IPS-20b (cell line): ENCODE measurements at regions not wholly inside any gene's neighbourhood (a gene's known extent, or its start where the extent isn't known, plus 50 kb on each side); places are given as distances from the start of the nearest gene placed in this dataset.

Source experiments
- H3K27ac ChIP-seq: one replicate; pipeline ENCODE4 v1.5.1; 2013; ENCODE audit warnings: low read length
- H3K27me3 ChIP-seq: 2 replicates; pipeline ENCODE4 v1.6.1; 2013; ENCODE audit warnings: mild to moderate bottlenecking, low read length, inconsistent platforms; ENCODE audit not compliant: insufficient read depth
- H3K36me3 ChIP-seq: 2 replicates; pipeline ENCODE4 v1.6.1; 2013; ENCODE audit warnings: low read depth, mild to moderate bottlenecking, inconsistent platforms, low read length, moderate library complexity; ENCODE audit not compliant: insufficient read depth
- H3K4me1 ChIP-seq: 2 replicates; pipeline ENCODE4 v1.6.1; 2013; ENCODE audit warnings: mild to moderate bottlenecking, control low read depth, inconsistent platforms, low read length, moderate library complexity; ENCODE audit not compliant: insufficient read depth
- H3K4me3 ChIP-seq: 2 replicates; pipeline ENCODE4 v1.5.1; 2013; ENCODE audit warnings: mild to moderate bottlenecking, low read length, inconsistent platforms
- H3K9ac ChIP-seq: 2 replicates; pipeline ENCODE4 v1.6.1; 2013; ENCODE audit warnings: low read depth, mild to moderate bottlenecking, inconsistent platforms, low read length, moderate library complexity
- H3K9me3 ChIP-seq: 2 replicates; pipeline ENCODE4 v1.6.1; 2013; ENCODE audit warnings: mild to moderate bottlenecking, low read depth, low read length, inconsistent platforms; ENCODE audit not compliant: insufficient read depth

- no peaks in the 10 kb centered on the region for H3K27me3 ChIP-seq
- no peak overlapping the region for H3K27ac ChIP-seq
- H3K36me3 ChIP-seq: no peaks in the 10 kb centered on the region
- H3K9me3 ChIP-seq: no peaks in the 10 kb centered on the region
- no peak overlapping the region for H3K9ac ChIP-seq
- no peaks in the 10 kb centered on the region for H3K4me1 ChIP-seq
- H3K4me3 ChIP-seq: no peak overlapping the region
These were observed 283.3 kb downstream of the RPL10L start for GRCh38 chr14:46368275-46368674.

- Histone ChIP-seq H3K9me3 (no peaks in the 10 kb centered on the region), H3K27me3 (no peaks in the 10 kb centered on the region), H3K4me3 (no peak overlapping the region), H3K4me1 (no peaks in the 10 kb centered on the region), H3K9ac (no peak overlapping the region), H3K36me3 (no peaks in the 10 kb centered on the region), H3K27ac (no peak overlapping the region)
These were observed 298.7 kb downstream of the RPL10L start for GRCh38 chr14:46352844-46353243.

DNA sequence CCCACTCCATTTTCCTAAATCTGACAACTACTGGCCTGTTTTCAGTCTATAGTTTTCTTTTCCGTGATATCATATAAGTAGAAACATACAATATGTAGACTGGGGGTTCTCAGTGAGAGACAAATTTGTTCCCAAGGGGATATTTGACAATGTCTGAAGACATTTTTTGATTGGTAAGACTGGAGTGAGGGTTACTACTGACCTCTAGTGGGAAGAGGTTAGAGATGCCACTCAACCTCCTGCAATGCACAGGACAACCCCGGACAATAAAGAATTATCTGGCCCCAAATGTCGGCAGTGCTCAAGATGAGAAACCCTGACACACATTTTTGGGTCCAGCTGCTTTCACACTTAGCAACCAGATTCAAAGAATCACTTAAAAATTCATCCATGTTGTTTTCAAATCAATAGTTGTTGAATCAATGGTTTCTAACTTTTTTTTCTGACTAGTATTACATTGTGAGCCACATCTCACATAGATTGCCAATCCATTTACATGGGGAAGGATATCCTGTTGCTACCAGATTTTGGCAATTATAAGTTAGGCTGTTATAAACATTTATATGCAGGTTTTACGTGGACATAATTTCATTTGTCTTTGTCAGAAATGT, 307.1 kb downstream of the RPL10L start:
- no peaks in the 10 kb centered on the region for H3K36me3 ChIP-seq

GRCh38 chr14:46325777-46326176, 325.8 kb downstream of the RPL10L start:
- Histone ChIP-seq H3K9ac (no peak overlapping the region), H3K27me3 (peaks cover 27% of the 10 kb centered on the region; the same call in 1 of the 2 replicates), H3K36me3 (no peaks in the 10 kb centered on the region), H3K27ac (no peak overlapping the region), H3K4me3 (no peak overlapping the region), H3K9me3 (no peaks in the 10 kb centered on the region), H3K4me1 (peaks cover 11% of the 10 kb centered on the region)

More for the DNA sequence above, 307.1 kb downstream of the RPL10L start:
- Histone ChIP-seq H3K4me3 (no peak overlapping the region), H3K27ac (no peak overlapping the region), H3K9me3 (no peaks in the 10 kb centered on the region), H3K4me1 (no peaks in the 10 kb centered on the region), H3K9ac (no peak overlapping the region), H3K27me3 (no peaks in the 10 kb centered on the region)

DNA sequence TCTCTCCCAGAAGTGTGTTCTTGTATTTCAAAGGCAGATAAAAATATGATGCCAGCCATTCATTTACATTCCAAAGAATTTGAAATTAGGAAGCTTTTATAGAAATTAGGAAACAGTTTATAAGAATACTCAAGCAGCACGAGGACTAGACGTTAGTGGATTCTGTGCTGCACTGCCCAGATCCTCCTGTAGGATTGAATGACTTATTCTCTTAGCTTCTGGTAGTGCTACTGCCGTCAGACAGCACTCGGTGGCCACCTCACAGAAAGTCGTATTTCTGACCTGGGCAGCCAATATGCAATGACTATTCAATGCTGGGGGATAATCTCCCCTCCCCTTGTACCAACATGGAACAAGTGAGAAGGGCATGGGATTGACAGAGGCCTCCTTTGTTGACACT, 326.4 kb downstream of the RPL10L start:
- Histone ChIP-seq H3K36me3 (no peaks in the 10 kb centered on the region), H3K9me3 (no peaks in the 10 kb centered on the region), H3K27ac (no peak overlapping the region), H3K27me3 (peaks cover 32% of the 10 kb centered on the region; the same call in 1 of the 2 replicates), H3K4me1 (peaks cover 11% of the 10 kb centered on the region), H3K4me3 (no peak overlapping the region), H3K9ac (no peak overlapping the region)

DNA sequence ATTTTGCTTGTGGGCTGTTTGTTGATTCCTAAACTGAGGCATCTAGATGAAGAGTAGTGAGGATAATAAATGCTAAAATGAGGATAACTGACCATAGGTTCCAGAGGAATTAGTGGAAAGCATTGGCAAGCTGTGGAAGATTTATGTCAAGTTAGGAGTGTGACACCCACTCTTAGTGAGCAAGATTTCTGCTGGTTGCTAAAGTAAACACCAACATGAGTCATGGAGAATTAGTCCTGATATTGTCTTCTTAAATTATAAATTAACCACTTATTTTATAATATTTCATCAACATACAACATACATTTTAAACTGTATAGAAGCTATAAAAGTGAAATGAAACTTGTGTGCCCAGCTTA, 328.2 kb downstream of the RPL10L start:
- Histone ChIP-seq H3K27ac (no peak overlapping the region), H3K36me3 (no peaks in the 10 kb centered on the region), H3K9me3 (no peaks in the 10 kb centered on the region), H3K27me3 (peaks cover 40% of the 10 kb centered on the region; the same call in 1 of the 2 replicates), H3K4me1 (peaks cover 11% of the 10 kb centered on the region), H3K9ac (no peak overlapping the region), H3K4me3 (no peak overlapping the region)

DNA sequence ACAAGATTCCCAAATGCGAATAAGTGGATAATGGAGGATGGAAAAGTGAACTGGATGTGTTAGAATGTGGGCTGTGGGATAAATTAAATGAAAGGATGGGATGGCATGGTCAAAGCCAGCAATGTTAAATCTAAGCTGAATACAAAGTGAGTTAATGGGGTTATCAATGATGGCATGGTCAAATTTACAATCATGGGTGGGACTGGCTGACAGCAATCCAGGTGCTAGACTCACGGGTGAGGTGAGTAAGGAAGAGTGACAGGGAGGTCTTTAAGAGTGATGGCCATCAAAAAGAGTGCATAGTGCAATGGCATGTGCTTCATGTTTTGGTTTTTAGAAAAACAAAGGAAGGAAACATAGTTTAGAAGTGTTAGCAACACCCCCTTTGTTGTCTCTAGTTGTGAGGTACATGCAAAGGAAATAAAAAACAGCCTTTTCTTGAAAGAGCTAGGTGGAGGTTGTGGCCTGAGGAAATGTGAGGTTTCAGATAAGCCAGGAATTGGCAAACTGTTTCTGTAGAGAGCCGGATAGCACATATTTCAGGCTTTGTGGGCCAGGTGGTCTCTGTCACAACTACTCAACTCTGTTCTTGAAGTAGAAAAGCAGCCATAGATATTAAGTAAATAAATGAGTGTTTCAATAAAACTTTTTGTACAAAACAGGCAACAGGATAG, 328.7 kb downstream of the RPL10L start:
- Histone ChIP-seq H3K9ac (no peak overlapping the region), H3K27me3 (peaks cover 40% of the 10 kb centered on the region; the same call in 1 of the 2 replicates), H3K9me3 (no peaks in the 10 kb centered on the region), H3K4me1 (peaks cover 11% of the 10 kb centered on the region), H3K4me3 (no peak overlapping the region), H3K36me3 (no peaks in the 10 kb centered on the region), H3K27ac (no peak overlapping the region)

GRCh38 chr14:46322076-46322475, 329.5 kb downstream of the RPL10L start:
- no peaks in the 10 kb centered on the region for H3K36me3 ChIP-seq
- H3K9ac ChIP-seq: no peak overlapping the region
- 0 out of 2 replicates have a peak overlapping the region, but pooled peaks have one; percentile 14 for H3K4me3 ChIP-seq
- no peak overlapping the region for H3K27ac ChIP-seq
- peaks cover 40% of the 10 kb centered on the region; the same call in 1 of the 2 replicates for H3K27me3 ChIP-seq
- H3K4me1 ChIP-seq: peaks cover 11% of the 10 kb centered on the region
- no peaks in the 10 kb centered on the region for H3K9me3 ChIP-seq

DNA sequence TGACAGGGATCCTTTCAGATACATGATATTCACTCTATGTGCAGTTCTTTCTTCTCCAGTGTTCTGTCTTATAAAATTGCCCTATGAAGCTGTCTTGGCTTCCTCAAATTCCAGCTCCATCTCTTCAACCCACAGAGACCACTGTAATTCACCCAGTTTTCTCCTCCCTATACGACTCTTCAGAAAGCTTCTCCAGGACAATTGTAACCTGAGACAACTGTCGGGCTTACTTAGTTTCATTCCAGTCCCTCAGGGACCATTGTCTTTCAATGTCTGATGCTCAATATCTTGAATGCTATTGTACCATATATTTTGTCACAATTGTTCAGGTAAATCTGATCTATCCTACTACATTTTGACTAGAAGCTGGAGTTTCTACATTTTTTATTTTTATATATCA, 345.3 kb downstream of the RPL10L start:
- Histone ChIP-seq H3K36me3 (no peaks in the 10 kb centered on the region), H3K27me3 (no peaks in the 10 kb centered on the region), H3K9me3 (no peaks in the 10 kb centered on the region), H3K9ac (no peak overlapping the region), H3K4me1 (no peaks in the 10 kb centered on the region), H3K4me3 (no peak overlapping the region), H3K27ac (no peak overlapping the region)

DNA sequence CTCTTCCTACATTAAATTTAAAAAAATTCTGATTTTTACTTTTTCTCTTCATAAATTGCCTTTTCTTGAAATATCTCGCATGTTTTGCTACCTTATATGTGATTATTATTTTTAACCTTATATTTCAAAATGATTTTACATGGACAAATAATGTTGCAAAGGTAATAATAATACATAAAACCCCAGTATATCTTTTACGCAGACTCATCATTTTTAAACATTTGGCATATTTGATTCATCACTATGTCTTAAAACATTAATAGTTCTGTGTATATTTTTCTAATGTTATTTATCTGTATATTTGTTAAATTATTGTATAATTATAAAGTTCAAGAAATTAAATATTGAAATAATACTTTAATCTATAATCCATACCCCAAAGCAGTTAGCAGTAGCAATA, 350.8 kb downstream of the RPL10L start:
- Histone ChIP-seq H3K36me3 (no peaks in the 10 kb centered on the region), H3K27ac (no peak overlapping the region), H3K9ac (no peak overlapping the region), H3K27me3 (no peaks in the 10 kb centered on the region), H3K4me1 (no peaks in the 10 kb centered on the region), H3K4me3 (no peak overlapping the region), H3K9me3 (no peaks in the 10 kb centered on the region)

GRCh38 chr14:46290706-46291105, 360.9 kb downstream of the RPL10L start:
- H3K27ac ChIP-seq: no peak overlapping the region
- H3K4me1 ChIP-seq: no peaks in the 10 kb centered on the region
- no peak overlapping the region for H3K4me3 ChIP-seq
- no peak overlapping the region for H3K9ac ChIP-seq
- no peaks in the 10 kb centered on the region for H3K27me3 ChIP-seq
- no peaks in the 10 kb centered on the region for H3K9me3 ChIP-seq
- no peaks in the 10 kb centered on the region for H3K36me3 ChIP-seq

- H3K36me3 ChIP-seq: no peaks in the 10 kb centered on the region
- H3K27ac ChIP-seq: no peak overlapping the region
- H3K9ac ChIP-seq: no peak overlapping the region
- H3K4me1 ChIP-seq: peaks cover 6% of the 10 kb centered on the region; the same call in 1 of the 2 replicates
- no peaks in the 10 kb centered on the region for H3K27me3 ChIP-seq
- no peak overlapping the region for H3K4me3 ChIP-seq
- no peaks in the 10 kb centered on the region for H3K9me3 ChIP-seq
These were observed 371.8 kb downstream of the RPL10L start for GRCh38 chr14:46279776-46280175.
